Fibroblast of lung (primary cell): ENCODE measurements at regions not wholly inside any gene's neighbourhood (a gene's known extent, or its start where the extent isn't known, plus 50 kb on each side); places are given as distances from the start of the nearest gene placed in this dataset.
A peak's percentile ranks its signal among the peaks of the same experiment; 100 is the strongest.

Experiments used
- DNase-seq, 2 donors: peaks; one replicate each; pipeline versions ENCODE4 v3.0.0 to v3.0.0-alpha.2; 2010; ENCODE audit warnings: low read depth in 2 of 2
- H2AFZ ChIP-seq: 2 replicates; pipeline ENCODE4 v1.5.1; 2012; ENCODE audit warnings: low read length, control low read depth, inconsistent platforms
- H3K27ac ChIP-seq: 2 replicates; pipeline ENCODE4 v1.5.1; 2011; ENCODE audit warnings: low read length, control low read depth; ENCODE audit not compliant: insufficient read depth
- H3K27me3 ChIP-seq: 2 replicates; pipeline ENCODE4 v1.5.1; 2011; ENCODE audit warnings: mild to moderate bottlenecking, low read length; ENCODE audit not compliant: control insufficient read depth, insufficient read depth
- H3K36me3 ChIP-seq: 2 replicates; pipeline ENCODE4 v1.5.1; 2011; ENCODE audit warnings: low read length; ENCODE audit not compliant: control insufficient read depth, insufficient read depth
- H3K4me1 ChIP-seq: 2 replicates; pipeline ENCODE4 v1.5.1; 2011; ENCODE audit warnings: low read length; ENCODE audit not compliant: control insufficient read depth, insufficient read depth; ENCODE audit errors: extremely low read depth
- H3K4me2 ChIP-seq: 2 replicates; pipeline ENCODE4 v1.5.1; 2011; ENCODE audit warnings: low read length, control low read depth; ENCODE audit not compliant: insufficient read depth; ENCODE audit errors: extremely low read depth
- H3K4me3 ChIP-seq, 4 experiments: fragments of 200-600 bp in 1 of 4; sonication (generic) in 1 of 4; replicated peaks in 1 of 4; 2 replicates each; pipeline ENCODE4 v1.5.1; 2011 to 2016; ENCODE audit warnings: low read length in 4 of 4, low read depth in 3 of 4, mild to moderate bottlenecking in 3 of 4, control low read depth in 2 of 4, inconsistent platforms in 1 of 4, mixed read lengths in 1 of 4; ENCODE audit not compliant: insufficient read depth in 1 of 4; ENCODE audit errors: control extremely low read depth in 1 of 4
- H3K79me2 ChIP-seq: 2 replicates; pipeline ENCODE4 v1.5.1; 2012; ENCODE audit warnings: mild to moderate bottlenecking, low read length, inconsistent platforms; ENCODE audit not compliant: control insufficient read depth, insufficient read depth
- H3K9ac ChIP-seq: 2 replicates; pipeline ENCODE4 v1.5.1; 2011; ENCODE audit warnings: mild to moderate bottlenecking, low read length, control low read depth; ENCODE audit not compliant: insufficient read depth
- H3K9me3 ChIP-seq: 2 replicates; pipeline ENCODE4 v1.5.1; 2012; ENCODE audit warnings: low read depth, low read length; ENCODE audit not compliant: control insufficient read depth, insufficient read depth
- H4K20me1 ChIP-seq: 2 replicates; pipeline ENCODE4 v1.5.1; 2011; ENCODE audit warnings: low read length; ENCODE audit not compliant: control insufficient read depth, insufficient read depth; ENCODE audit errors: extremely low read depth
- CTCF ChIP-seq, 2 donors: IDR thresholded peaks in 1 of 2; conservative IDR thresholded peaks in 1 of 2; 1 replicate in 1 of 2; 2 replicates in 1 of 2; pipeline ENCODE4 v1.5.1; 2011 to 2012; ENCODE audit warnings: low read length in 2 of 2, control low read depth in 1 of 2, inconsistent platforms in 1 of 2, low read depth in 1 of 2, mild to moderate bottlenecking in 1 of 2
- EZH2 ChIP-seq: IDR thresholded peaks from 2 replicates; pipeline ENCODE4 v1.5.1; 2012; ENCODE audit warnings: low read length, control low read depth, mild to moderate bottlenecking; ENCODE audit errors: missing control alignments

DNA sequence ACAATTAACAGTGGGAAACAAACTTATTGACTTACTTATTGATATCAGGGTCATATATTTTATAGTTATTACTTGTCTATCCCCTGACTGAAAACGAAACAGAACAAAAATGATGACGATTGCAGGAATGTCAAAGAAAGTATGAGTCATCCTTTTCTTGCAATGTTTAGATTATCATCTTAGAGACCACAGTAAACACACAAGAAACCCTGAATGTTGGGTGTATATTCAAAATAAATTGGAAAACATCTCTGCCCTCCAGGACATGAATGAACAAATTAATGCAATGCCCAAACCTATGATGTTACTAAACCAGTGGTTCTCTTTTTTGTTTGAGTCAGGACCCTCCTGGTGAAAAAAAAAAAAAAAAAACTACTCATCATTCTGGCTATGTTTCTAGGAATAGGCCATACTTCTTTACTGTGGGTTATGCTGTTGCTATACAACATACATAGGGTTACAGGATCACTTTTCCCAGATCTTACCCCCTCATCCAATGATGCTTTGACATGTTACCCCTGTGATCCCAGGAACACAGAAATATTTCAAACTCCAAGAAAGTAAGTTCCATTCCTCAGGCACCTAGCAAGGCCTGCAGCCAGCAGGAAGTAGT is 623.4 kb upstream of the IGFBP3 start:
- H3K9me3 ChIP-seq = no peaks in the 10 kb centered on the region
- H3K4me1 ChIP-seq = peaks cover 11% of the 10 kb centered on the region
- H3K4me3 ChIP-seq = no peak overlapping the region
- peak overlapping the region; percentile 46 for H3K4me2 ChIP-seq
- no peak overlapping the region for H3K9ac ChIP-seq
- H3K27me3 ChIP-seq = no peaks in the 10 kb centered on the region
- DNase-seq = peak; percentile 83 to 90
- no peak for TF ChIP-seq CTCF (conservative IDR thresholded peaks at IDR 0.05 in 1 of 2, IDR thresholded peaks at IDR 0.05 in 1 of 2; ENCODE audit: low read depth in 1 of 2, low read length in 2 of 2)
- no peak for TF ChIP-seq EZH2
- no peaks in the 10 kb centered on the region for H3K79me2 ChIP-seq
- H3K36me3 ChIP-seq = no peaks in the 10 kb centered on the region
- H2AFZ ChIP-seq = no peak overlapping the region
- H3K27ac ChIP-seq = peak overlapping the region; percentile 84
- no peaks in the 10 kb centered on the region for H4K20me1 ChIP-seq

DNA sequence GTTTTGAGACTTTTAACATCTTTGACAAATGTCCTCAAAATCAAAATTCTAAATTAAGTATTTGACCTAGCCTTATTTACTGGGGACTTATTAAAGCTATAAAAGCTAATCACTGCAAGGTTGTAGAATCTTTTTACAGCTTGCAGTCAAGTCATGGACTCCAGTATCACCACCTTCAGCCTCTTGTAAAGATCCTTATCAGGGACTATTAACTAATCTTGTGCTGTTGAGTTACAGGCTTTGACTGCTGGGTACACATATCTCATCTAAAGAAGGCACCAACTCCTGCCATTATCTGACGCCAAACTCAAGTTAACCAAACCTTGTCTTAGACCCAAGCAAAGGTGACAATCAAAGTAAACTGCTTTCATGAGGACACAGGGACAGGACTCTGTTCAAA is 621.0 kb upstream of the IGFBP3 start:
- H3K9ac ChIP-seq = no peak overlapping the region
- H2AFZ ChIP-seq = no peak overlapping the region
- H3K4me2 ChIP-seq = no peak overlapping the region
- H3K36me3 ChIP-seq = no peaks in the 10 kb centered on the region
- no peaks in the 10 kb centered on the region for H3K9me3 ChIP-seq
- no peak for DNase-seq
- H3K4me3 ChIP-seq = no peak overlapping the region
- no peak for TF ChIP-seq CTCF (conservative IDR thresholded peaks at IDR 0.05 in 1 of 2, IDR thresholded peaks at IDR 0.05 in 1 of 2; ENCODE audit: low read depth in 1 of 2, low read length in 2 of 2)
- H3K4me1 ChIP-seq = peaks cover 11% of the 10 kb centered on the region
- H3K79me2 ChIP-seq = no peaks in the 10 kb centered on the region
- H3K27ac ChIP-seq = no peak overlapping the region
- no peaks in the 10 kb centered on the region for H4K20me1 ChIP-seq
- no peaks in the 10 kb centered on the region for H3K27me3 ChIP-seq

DNA sequence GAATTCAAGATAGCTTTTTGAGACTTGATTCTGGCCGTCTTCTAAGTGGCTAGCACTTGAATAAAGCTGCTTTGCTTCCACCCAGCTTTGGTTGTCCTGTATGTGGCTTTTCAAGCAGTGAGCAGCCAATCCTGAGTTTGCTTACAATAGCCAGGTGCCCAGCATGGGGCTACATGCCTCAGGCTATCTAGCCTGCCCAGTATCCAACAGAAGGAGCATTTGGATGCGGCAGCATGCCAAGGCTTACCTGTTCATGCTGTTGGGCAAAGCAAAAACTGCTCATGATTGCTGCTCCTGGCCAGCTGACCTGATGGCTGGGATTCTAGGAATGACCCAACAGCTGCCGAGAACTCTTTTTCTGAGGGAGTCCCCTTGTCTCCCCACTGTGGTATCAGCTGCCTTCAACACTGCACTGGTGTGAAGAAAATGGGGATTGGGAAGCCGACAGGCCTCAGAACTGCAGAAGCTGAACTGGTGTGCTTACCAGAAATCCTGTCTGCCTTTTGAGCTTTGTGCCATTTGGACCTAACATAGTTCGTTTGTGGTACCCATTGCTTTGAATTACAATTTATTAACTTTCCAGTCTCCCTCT is 618.9 kb upstream of the IGFBP3 start:
- Histone ChIP-seq H4K20me1 (no peaks in the 10 kb centered on the region), H3K36me3 (no peaks in the 10 kb centered on the region), H3K27ac (no peak overlapping the region), H3K9ac (no peak overlapping the region), H3K27me3 (no peaks in the 10 kb centered on the region), H3K79me2 (no peaks in the 10 kb centered on the region), H3K4me3 (no peak overlapping the region), H3K4me1 (peaks cover 8% of the 10 kb centered on the region), H3K4me2 (no peak overlapping the region), H3K9me3 (no peaks in the 10 kb centered on the region), H2AFZ (no peak overlapping the region)
- no peak for DNase-seq
- no peak for TF ChIP-seq CTCF (conservative IDR thresholded peaks at IDR 0.05 in 1 of 2, IDR thresholded peaks at IDR 0.05 in 1 of 2; ENCODE audit: low read depth in 1 of 2, low read length in 2 of 2)
- no peak for TF ChIP-seq EZH2
